GM08714 (cell line): ENCODE measurements at regions not wholly inside any gene's neighbourhood (a gene's known extent, or its start where the extent isn't known, plus 50 kb on each side); places are given as distances from the start of the nearest gene placed in this dataset.

ENCODE experiments used
- H3K4me3 ChIP-seq: fragments of 200-500 bp; sonication (Bioruptor generic); 2 replicates; pipeline ENCODE4 v1.5.1; 2014; ENCODE audit warnings: mild to moderate bottlenecking, low read length, inconsistent platforms
- ZNF274 ChIP-seq: IDR thresholded peaks from 2 replicates; pipeline ENCODE4 v1.6.1; 2012; ENCODE audit warnings: mild to moderate bottlenecking, low read depth, low read length

DNA sequence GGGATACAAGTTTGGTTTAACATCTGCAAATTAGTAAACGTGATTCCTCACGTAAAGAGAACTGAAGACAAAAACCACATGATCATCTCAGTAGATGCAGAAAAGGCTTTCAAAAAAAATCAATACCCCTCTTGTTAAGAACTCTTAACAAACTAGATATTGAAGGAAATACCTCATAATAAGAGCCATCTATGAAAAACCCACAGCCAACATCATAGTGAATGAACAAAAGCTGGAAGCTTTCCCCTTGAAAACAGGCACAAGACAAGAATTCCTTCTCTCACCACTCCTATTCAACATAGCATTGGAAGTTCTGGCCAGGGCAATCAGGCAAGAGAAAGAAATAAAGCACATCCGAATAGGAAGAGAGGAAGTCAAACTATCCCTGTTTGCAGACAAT is 160.5 kb downstream of the CSNK2A3 start:
- H3K4me3 ChIP-seq: no peak overlapping the region
- no peak for TF ChIP-seq ZNF274

DNA sequence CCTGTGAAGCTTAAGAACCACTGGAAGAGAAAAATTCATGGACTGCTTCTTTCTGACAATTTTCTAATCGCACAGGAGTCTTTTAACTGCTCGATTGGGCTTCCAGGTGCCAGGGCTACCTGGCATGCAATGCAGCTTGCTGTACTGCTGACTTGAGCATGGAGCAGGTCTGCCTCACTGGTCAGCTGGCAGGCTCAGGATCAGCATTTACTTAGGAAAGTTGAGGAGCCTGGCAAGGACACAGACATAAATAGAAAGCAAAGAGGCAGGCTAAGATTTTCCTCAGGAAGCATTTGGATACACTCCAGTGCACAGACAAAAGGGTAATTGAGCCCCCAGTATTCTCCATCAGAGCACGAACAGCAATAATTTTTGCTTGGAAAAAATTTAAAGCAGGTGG is 163.5 kb downstream of the CSNK2A3 start:
- TF ChIP-seq ZNF274: no peak
- H3K4me3 ChIP-seq: no peak overlapping the region

DNA sequence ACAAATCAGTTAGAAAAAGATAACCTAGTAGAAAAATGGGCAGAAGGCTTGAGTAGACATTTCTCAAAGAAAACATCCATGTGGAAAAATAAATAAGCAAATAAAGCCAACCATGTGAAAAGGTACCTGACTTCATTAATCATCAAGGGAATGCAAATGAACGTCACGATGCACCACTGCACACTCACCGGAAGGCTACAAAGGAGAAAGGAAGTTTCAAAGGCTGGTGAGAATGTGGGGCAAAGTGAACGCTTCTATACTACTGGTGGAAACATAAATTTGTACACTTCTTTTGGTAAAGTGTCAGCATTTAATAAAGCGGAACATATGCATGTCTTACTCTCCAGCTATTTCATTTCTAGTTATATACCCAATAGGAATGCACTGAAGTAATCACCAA is 166.8 kb downstream of the CSNK2A3 start:
- no peak for TF ChIP-seq ZNF274
- H3K4me3 ChIP-seq: no peak overlapping the region

DNA sequence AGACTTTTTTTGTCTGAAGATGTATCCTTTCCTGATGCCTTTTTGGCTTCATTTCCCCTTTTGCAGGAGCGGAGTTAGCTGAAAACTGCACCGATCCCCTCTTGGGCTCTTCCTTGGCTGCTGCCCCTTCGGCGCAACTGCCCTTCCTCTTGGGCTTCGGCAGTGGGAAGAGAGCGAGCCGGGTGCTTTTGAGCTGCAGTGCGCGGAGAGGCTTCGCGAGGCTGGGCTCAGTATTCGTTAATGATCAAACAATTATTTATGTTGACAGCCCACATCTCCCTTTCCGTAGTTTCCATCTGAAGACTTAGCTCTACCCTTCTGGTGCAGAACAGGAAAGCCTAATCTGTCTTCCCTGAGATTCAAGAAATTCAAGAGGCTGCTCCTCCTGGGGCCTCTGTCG is 170.8 kb downstream of the CSNK2A3 start:
- TF ChIP-seq ZNF274: no peak
- no peak overlapping the region for H3K4me3 ChIP-seq

DNA sequence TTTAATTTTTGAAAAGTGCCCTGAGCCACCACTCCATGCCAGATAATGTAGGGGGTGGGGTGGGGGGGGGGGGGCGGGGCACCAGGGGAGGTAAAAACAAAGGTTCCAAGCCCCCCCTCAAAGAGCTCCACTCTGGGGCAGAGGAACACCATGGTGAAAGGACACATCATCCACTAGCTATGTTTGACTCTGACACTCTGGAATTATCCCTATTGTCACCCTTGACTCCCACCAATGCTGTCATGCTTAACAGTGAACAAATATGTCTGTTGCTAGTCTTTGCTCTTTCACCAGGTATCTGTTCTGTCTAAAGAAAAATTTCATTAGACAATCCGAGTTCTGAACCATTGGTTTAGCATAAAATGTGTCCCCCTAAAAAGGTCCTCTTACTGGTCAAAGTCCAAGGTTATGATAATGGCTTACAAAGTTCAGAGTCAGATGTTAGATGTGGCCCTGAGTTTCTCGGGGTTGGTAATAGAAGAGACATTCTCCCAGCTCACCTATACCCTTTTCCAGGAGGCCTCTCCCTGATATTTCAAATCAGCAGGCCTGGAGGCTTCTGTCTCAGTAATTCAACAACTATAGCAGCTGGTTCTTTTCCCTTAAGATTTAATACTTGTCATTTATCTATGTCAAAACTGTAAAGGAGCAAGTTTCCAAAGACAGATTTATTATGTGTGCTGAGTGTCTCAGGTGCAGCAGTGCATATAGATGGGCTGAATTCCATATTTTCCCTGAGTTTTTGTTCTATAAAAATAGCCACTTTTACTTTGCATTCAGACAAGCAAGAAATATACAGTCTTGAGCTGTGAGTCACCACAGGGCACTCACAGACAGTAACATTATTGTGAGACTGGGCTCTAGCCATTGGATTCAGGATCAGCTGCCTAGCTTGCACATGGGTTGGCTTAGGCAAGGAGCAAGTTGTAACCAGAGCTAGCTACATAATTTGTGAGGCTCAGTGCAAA is 174.1 kb downstream of the CSNK2A3 start:
- no peak for TF ChIP-seq ZNF274

DNA sequence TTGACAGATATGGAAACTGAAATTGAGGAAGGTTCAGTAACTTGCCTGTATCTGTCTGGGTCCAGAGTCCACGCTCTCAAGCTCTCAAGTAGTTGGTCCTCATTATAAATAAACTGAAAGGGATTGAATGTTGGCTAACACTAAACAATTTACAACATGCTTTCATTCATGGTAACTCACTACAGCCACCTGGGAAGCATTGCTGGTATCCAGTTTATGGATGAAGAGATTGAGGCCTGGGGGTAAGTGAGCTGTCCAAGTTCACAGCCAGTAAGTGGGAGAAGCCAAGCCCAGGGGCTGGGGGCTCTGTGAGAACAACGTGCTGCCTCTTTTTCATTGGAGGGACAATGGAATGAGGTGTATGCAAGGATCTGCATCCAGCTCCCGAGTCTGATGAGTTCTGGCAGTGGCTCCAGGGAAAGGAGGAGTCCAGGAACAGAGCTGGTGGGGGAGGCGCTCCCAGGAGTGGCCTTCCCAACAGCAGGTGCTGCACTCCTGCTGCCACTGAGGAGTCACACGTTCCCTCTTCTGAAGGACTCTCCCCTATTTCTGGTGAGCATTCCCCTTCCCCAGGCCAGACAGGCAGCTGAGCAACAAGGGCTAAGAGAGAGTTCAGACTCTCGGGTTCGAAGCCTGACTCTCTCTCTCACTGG is 175.8 kb downstream of the CSNK2A3 start:
- TF ChIP-seq ZNF274: no peak
- H3K4me3 ChIP-seq: no peak overlapping the region

More for the DNA sequence above, 174.1 kb downstream of the CSNK2A3 start:
- no peak overlapping the region for H3K4me3 ChIP-seq

DNA sequence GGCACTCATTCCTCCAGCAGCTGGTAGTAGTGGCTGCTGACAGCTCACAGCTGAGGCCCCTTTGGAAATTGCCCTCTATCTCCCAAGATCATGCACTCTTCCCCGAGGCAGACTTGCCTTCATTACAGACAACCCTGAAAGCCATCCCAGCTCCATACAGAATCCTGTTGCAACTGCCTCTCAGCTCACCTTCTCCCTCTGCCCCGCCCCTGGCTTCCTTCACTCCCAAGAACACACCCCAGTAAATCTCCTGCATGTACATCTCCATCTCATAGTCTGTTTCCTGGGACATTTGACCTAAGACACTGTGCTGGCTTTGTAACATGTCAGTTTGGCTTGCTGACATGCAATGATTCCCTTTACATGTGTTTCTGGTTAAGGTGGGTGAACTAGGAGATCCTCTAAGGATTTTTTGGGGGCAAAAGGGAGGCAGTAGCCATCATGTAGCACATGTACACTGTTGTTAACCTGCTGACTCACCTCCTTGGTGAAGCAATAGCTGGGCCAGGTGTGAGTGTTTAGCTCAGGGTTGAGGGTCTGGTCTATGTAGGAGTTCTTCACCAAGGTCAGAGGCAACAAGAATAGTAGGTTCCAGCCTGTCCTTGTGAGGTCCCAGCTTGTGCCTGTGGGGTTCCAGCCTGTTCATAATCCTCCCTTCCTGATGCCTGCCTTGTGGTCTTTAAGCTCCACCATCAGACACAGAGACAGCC is 179.6 kb downstream of the CSNK2A3 start:
- no peak overlapping the region for H3K4me3 ChIP-seq
- no peak for TF ChIP-seq ZNF274

DNA sequence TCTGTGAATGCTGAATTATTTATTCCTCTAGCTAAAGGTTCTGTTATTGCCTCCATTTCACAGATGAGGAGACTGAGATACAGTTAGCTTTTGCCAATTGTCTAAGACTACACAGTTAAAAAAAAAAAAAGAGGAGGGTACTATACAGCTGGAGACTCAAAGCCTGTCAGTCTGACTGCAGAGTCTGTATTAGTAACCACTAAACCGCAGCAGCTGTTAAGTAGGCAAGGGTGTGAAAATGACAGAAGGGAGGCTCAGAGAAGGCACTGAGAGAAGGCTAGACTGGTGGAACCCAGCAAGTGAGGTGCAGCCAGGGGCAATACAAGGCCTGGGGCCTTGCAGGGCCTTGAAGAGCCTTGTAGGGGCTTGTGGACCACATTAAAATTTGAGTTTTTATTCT is 181.2 kb downstream of the CSNK2A3 start:
- no peak overlapping the region for H3K4me3 ChIP-seq
- TF ChIP-seq ZNF274: no peak

DNA sequence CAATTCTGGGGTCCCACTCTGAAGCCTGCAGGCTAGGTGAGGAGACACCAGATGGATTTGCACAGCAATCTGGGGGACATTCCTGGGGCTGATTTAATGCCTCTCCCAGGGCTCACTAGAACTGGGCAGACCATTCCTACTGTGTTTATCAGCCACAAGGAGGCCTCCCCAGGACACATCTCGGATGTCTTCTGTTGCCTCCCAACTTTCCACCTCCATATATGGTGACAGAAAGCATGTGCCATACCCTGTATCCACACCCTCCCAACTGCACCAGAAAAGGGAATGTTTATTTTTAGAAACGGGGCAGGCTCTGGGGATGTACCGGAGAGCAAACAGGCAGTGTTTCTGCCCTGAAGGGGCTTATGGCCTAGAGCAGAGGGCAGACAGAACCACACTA is 181.8 kb downstream of the CSNK2A3 start:
- TF ChIP-seq ZNF274: no peak
- H3K4me3 ChIP-seq: no peak overlapping the region

DNA sequence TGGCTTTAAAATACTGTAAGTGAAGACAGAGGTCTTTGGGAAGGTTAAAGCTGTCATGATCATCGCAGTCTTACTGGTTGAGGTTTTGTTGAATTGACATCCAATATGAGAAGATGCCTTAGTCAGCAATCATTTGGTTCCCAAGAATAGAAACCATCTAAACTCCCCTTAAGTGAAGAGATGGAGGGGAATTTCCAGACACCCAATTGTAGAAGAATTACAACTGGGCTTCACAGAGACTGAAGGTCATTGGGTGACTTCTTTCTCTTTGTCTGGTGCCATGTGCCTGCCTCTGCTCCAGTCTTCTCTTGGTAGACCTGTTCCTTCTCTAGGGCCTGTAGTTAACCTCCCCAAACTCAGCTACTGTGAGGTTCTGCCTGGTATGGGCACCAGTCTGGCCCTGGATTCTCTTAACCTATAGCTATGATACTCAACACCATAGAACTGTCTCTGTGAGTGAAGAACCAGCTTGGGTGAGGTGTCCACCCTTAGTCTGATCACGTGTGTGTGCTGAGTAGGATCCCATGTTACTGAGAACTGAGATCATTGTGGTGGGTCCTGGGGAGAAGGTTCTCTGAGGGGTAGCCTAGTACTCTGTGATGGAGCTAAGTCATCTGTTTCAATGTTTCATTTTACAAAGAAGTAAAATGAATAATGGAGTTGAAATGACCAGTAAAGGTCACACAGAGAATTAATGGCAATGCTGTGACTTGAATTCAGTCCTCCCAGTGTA is 182.5 kb downstream of the CSNK2A3 start:
- no peak for TF ChIP-seq ZNF274
- H3K4me3 ChIP-seq: no peak overlapping the region

DNA sequence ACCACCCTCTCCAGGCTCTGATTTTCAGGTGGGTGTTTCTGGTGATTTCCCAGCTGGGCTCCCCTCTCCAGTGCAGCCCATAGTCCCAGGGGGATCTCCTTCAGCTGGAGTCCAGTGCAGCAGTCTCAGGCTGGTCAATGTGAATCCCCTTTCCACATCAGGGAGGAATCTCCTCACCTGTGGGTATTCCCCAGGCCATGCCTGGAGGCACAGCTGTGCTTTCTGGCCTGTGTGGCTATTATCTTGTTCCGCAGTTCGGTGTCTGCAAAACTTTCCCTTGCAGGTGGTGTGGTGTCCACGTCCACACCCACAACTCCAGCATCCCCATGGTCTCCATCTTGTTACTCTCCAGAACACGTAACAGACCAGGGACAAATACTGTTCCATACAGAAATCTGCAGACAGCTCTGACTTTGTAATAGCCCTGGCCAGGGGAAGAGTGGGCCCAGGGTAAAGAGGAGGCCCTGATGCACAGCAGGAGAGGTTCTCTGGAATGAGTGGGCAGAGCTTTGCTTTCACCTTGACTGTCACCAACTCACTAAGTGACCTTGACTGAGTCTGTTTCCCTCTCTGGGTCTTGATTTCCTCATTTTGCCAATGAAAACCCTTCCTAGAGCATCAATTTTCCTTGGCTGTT is 183.2 kb downstream of the CSNK2A3 start:
- TF ChIP-seq ZNF274: no peak
- H3K4me3 ChIP-seq: no peak overlapping the region

DNA sequence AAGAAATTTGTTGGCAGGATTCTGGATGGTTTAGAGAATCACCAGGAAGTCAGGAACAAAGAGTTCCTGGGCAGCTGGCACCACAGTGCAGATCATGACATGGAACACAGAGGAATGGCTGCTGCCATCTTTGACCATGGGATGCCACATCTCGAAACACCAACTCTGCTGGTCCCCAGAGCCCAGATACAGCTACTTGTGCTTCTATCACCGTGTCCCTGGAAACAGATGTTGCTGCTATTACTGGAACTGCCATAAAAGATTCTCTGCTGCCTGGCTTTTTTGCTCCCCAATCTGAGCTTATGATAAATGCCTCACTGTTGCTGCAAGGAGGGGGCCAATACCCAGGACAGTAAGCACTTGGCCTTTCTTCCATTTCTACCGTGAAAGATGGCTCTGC is 185.2 kb downstream of the CSNK2A3 start:
- no peak for TF ChIP-seq ZNF274
- no peak overlapping the region for H3K4me3 ChIP-seq

DNA sequence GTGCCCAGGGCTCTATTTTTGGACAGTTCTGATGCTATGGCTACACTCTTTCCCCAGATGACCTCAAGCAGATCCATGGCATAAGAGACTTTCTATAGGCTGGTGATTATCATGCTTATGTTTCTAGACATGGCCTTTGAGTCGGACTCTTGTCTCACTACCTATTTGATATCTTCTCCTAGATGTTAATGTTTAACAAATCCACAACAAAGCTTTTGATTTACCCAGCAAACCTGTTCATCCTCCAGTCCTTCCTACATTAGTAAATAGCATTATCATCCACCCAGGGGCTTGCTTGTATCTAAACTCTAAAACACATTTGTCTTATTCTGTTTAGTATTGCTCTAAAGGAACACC is 188.7 kb downstream of the CSNK2A3 start:
- no peak for TF ChIP-seq ZNF274

DNA sequence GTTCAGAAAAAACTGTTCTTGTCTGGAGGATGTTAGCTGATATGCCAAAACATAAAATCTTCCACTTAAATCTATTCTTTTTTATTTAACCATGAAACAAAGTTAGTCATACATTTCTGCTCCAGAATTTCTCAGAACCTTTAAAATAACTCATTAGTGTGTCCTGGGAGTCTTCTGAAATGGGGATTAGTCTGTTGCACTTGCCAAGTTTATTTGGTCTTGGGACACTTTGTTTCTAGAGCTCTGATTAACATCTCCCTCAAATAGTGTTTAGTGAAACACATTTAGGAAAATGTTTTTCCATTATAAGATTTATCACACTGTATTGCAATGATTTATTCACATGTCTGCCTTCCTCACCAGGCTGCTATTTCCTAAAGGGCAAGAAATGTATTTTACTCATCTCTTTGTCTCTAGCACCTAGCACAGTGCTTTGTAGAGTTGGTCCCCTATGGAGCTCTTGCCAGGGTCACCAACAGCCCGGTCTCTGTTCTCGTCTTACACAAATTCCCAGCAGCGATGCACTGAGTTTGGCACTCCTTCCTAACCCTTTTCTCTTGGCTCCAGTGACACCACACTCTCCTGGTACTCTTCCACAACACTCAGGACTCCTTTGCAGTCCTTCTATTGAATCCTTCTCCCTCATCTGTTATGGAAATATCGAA is 189.2 kb downstream of the CSNK2A3 start:
- TF ChIP-seq ZNF274: no peak
- no peak overlapping the region for H3K4me3 ChIP-seq

More for the DNA sequence above, 188.7 kb downstream of the CSNK2A3 start:
- no peak overlapping the region for H3K4me3 ChIP-seq
